ENCODE measurements at regions not wholly inside any gene's neighbourhood (a gene's known extent, or its start where the extent isn't known, plus 50 kb on each side); places are given as distances from the start of the nearest gene placed in this dataset.
"Not testable (repeated sequence)": the region's sequence is repeated elsewhere in the genome, so short reads cannot be mapped to it uniquely, and the experiment has no call there.

GRCh38 chr6:25112322-25112773 is 166.8 kb upstream of the CARMIL1 start:
- DNase-seq (ENCODE audit: extremely low read depth in 1 of 2, low read depth in 1 of 2), result no peak

GRCh38 chr6:25113436-25113835 is 165.7 kb upstream of the CARMIL1 start:
- DNase-seq (ENCODE audit: extremely low read depth in 1 of 2, low read depth in 1 of 2), result no peak

- no peak for DNase-seq (ENCODE audit: extremely low read depth in 1 of 2, low read depth in 1 of 2)
These were observed 161.1 kb upstream of the CARMIL1 start for GRCh38 chr6:25118038-25118437.

- no peak for DNase-seq (ENCODE audit: extremely low read depth in 1 of 2, low read depth in 1 of 2)
These were observed 158.0 kb upstream of the CARMIL1 start for GRCh38 chr6:25121186-25121585.

GRCh38 chr6:25122001-25122400 is 157.2 kb upstream of the CARMIL1 start:
- no peak for DNase-seq (ENCODE audit: extremely low read depth in 1 of 2, low read depth in 1 of 2)

- no peak for DNase-seq (ENCODE audit: extremely low read depth in 1 of 2, low read depth in 1 of 2)
These were observed 156.4 kb upstream of the CARMIL1 start for GRCh38 chr6:25122622-25123237.

- no peak for DNase-seq (ENCODE audit: extremely low read depth in 1 of 2, low read depth in 1 of 2)
These were observed 154.9 kb upstream of the CARMIL1 start for GRCh38 chr6:25124216-25124715.

GRCh38 chr6:25125736-25126135 is 153.4 kb upstream of the CARMIL1 start:
- no peak for DNase-seq (ENCODE audit: extremely low read depth in 1 of 2, low read depth in 1 of 2)

GRCh38 chr6:25127076-25127837 is 151.9 kb upstream of the CARMIL1 start:
- DNase-seq (ENCODE audit: extremely low read depth in 1 of 2, low read depth in 1 of 2), result no peak

GRCh38 chr6:25130518-25130917 is 148.7 kb upstream of the CARMIL1 start:
- no peak for DNase-seq (ENCODE audit: extremely low read depth in 1 of 2, low read depth in 1 of 2)

- DNase-seq (ENCODE audit: extremely low read depth in 1 of 2, low read depth in 1 of 2), result no peak
These were observed 146.2 kb upstream of the CARMIL1 start for GRCh38 chr6:25132934-25133333.

GRCh38 chr6:25133568-25133967 is 145.6 kb upstream of the CARMIL1 start:
- no peak for DNase-seq (ENCODE audit: extremely low read depth in 1 of 2, low read depth in 1 of 2)

- no peak for DNase-seq (ENCODE audit: extremely low read depth in 1 of 2, low read depth in 1 of 2)
These were observed 142.3 kb upstream of the CARMIL1 start for GRCh38 chr6:25136854-25137253.

- no peak for DNase-seq (ENCODE audit: extremely low read depth in 1 of 2, low read depth in 1 of 2)
These were observed 141.7 kb upstream of the CARMIL1 start for GRCh38 chr6:25137480-25137879.

- DNase-seq (ENCODE audit: extremely low read depth in 1 of 2, low read depth in 1 of 2), result no peak
These were observed 141.3 kb upstream of the CARMIL1 start for GRCh38 chr6:25137916-25138232.

GRCh38 chr6:25138233-25138933 is 140.8 kb upstream of the CARMIL1 start:
- DNase-seq (ENCODE audit: extremely low read depth in 1 of 2, low read depth in 1 of 2), result peak; percentile 53 to 62

GRCh38 chr6:25138934-25139415 is 140.2 kb upstream of the CARMIL1 start:
- no peak for DNase-seq (ENCODE audit: extremely low read depth in 1 of 2, low read depth in 1 of 2)

- DNase-seq (ENCODE audit: extremely low read depth in 1 of 2, low read depth in 1 of 2), result not testable (repeated sequence)
These were observed 139.6 kb upstream of the CARMIL1 start for GRCh38 chr6:25139608-25140007.

- no peak for DNase-seq (ENCODE audit: extremely low read depth in 1 of 2, low read depth in 1 of 2)
These were observed 136.7 kb upstream of the CARMIL1 start for GRCh38 chr6:25142506-25142905.

GRCh38 chr6:25144919-25145318 is 134.3 kb upstream of the CARMIL1 start:
- no peak for DNase-seq (ENCODE audit: extremely low read depth in 1 of 2, low read depth in 1 of 2)

GRCh38 chr6:25147223-25147622 is 132.0 kb upstream of the CARMIL1 start:
- DNase-seq (ENCODE audit: extremely low read depth in 1 of 2, low read depth in 1 of 2), result no peak

- no peak for DNase-seq (ENCODE audit: extremely low read depth in 1 of 2, low read depth in 1 of 2)
These were observed 129.1 kb upstream of the CARMIL1 start for GRCh38 chr6:25150031-25150430.
